ENCODE measurements at regions not wholly inside any gene's neighbourhood (a gene's known extent, or its start where the extent isn't known, plus 50 kb on each side); places are given as distances from the start of the nearest gene placed in this dataset.

DNA sequence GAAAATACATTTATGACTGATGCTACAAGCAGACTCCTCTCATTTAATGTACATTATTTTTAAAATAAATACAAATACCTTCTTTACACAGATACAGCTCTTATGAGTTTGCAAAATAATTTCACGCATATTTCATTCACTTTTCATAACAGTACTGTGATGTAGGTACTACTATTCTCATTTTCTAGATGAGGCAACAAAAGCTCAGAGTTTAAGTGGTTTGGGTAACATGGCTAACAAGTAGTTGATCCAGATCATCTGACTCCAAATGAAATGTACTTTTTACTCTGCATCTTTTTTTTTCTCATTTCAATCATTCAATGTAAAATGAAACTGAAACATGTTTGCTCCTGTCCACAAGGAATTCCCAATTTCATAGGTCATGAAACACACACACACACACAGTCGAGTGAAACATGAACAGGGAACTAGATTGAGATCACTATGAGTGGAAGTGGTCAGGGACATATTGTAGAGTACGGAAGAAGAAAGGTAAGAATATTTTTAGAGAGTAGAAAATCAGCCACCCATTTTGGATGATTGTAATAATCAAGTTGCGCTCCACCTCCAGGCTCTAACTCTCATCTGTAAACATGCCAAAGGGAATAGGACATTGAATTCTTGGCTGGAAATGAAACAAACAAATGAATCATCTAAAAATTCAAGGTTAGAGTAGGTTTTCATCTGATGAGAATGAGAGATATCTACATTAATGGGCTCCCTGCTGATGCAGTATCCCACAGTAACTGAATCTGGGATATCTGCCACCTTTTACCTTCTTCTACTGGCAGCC lies 92.4 kb downstream of the CLDN1 start:
- H2BK20ac ChIP-seq (ENCODE audit: low read depth, low read length), result peak overlapping the region; percentile 95
- TF ChIP-seq RFX5 (IDR thresholded peaks at IDR 0.05; ENCODE audit: low read depth, low read length) (no peak), NFE2L2 (IDR thresholded peaks at IDR 0.05; ENCODE audit: low read depth, low read length) (no peak), MXI1 (IDR thresholded peaks at IDR 0.05; ENCODE audit: borderline replicate concordance, low read depth, low read length) (no peak), CHD1 (IDR thresholded peaks at IDR 0.05; ENCODE audit: low read depth, low read length) (no peak), MAFK (IDR thresholded peaks at IDR 0.05; ENCODE audit: low read depth, low read length) (no peak), FOS (IDR thresholded peaks at IDR 0.05; ENCODE audit: low read depth, low read length) (no peak)
- TF ChIP-seq, protein P1, sequence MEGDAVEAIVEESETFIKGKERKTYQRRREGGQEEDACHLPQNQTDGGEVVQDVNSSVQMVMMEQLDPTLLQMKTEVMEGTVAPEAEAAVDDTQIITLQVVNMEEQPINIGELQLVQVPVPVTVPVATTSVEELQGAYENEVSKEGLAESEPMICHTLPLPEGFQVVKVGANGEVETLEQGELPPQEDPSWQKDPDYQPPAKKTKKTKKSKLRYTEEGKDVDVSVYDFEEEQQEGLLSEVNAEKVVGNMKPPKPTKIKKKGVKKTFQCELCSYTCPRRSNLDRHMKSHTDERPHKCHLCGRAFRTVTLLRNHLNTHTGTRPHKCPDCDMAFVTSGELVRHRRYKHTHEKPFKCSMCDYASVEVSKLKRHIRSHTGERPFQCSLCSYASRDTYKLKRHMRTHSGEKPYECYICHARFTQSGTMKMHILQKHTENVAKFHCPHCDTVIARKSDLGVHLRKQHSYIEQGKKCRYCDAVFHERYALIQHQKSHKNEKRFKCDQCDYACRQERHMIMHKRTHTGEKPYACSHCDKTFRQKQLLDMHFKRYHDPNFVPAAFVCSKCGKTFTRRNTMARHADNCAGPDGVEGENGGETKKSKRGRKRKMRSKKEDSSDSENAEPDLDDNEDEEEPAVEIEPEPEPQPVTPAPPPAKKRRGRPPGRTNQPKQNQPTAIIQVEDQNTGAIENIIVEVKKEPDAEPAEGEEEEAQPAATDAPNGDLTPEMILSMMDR (conservative IDR thresholded peaks at IDR 0.05; ENCODE audit: low read depth, low read length), result no peak
- TF ChIP-seq, protein P2, sequence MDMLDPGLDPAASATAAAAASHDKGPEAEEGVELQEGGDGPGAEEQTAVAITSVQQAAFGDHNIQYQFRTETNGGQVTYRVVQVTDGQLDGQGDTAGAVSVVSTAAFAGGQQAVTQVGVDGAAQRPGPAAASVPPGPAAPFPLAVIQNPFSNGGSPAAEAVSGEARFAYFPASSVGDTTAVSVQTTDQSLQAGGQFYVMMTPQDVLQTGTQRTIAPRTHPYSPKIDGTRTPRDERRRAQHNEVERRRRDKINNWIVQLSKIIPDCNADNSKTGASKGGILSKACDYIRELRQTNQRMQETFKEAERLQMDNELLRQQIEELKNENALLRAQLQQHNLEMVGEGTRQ (IDR thresholded peaks at IDR 0.05; ENCODE audit: low read depth, low read length), result no peak
- ATAC-seq (ENCODE audit: low read depth), result peak; percentile 22; the same call in 1 of the 2 replicates
- CTCF ChIA-PET, result interaction anchor here (0.6 to 2.2 kb wide), 3 partner anchors 30 to 195 kb away, joined by 3 to 7 read pairs (median 5); partner anchors contain the start of gene CLDN1
- H2BK5ac ChIP-seq (ENCODE audit: low read depth, low read length, poor library complexity, severe bottlenecking), result peak overlapping the region; percentile 70
- H3K9ac ChIP-seq (ENCODE audit: low read depth, low read length), result no peak overlapping the region
- H3K23ac ChIP-seq (ENCODE audit: low read depth, low read length), result peak overlapping the region; percentile 53; the same call in 1 of the 2 replicates
- peak; percentile 63 for DNase-seq
- no peak overlapping the region for H2AK9ac ChIP-seq (replicated peaks; ENCODE audit: low read depth, low read length, poor library complexity)
- no peaks in the 10 kb centered on the region for H3K27me3 ChIP-seq (ENCODE audit: control insufficient read depth, insufficient read depth, low read length)
- H2AK5ac ChIP-seq (ENCODE audit: low read depth, low read length), result peak overlapping the region; percentile 83
- no peaks in the 10 kb centered on the region for H4K20me1 ChIP-seq (ENCODE audit: insufficient read depth, low read length)
- intact Hi-C loops (cut with micrococcal nuclease) (loop anchor here (5.0 kb wide), 2 partner anchors 212 to 282 kb away; partner anchors contain the start of gene IL1RAP), dilution Hi-C loops (cut with HindIII; ENCODE audit: low sequenced_read_pairs, unreplicated experiment) (no loop called here), in situ Hi-C loops (cut with MboI; ENCODE audit: low sequenced_read_pairs) (no loop called here)
- peaks cover 2% of the 10 kb centered on the region; the same call in 1 of the 2 replicates for H3K4me1 ChIP-seq (ENCODE audit: control insufficient read depth, insufficient read depth, low read length)
- peak overlapping the region; percentile 85; the same call in 1 of the 2 replicates for H3K4ac ChIP-seq (ENCODE audit: low read depth, low read length)
- no CpG with 5 or more reads among the region's 4 CpGs for WGBS, 2 experiments (ENCODE audit: extremely low coverage in 2 of 2, insufficient read length in 1 of 2)
- no peak overlapping the region for H3K4me3 ChIP-seq (ENCODE audit: insufficient read depth, low read depth, low read length)
- BruUV-seq (replicated peaks), result no TSS peak
- H2BK15ac ChIP-seq (ENCODE audit: low read depth, low read length), result peak overlapping the region; percentile 70; the same call in 2 of the 3 replicates
- H3K4me2 ChIP-seq (ENCODE audit: low read depth, low read length), result peak overlapping the region; percentile 27; the same call in 1 of the 2 replicates
- POLR2A ChIA-PET (ENCODE audit: unreplicated experiment), result no interaction called here
- H2AFZ ChIP-seq (replicated peaks; ENCODE audit: low read length, poor library complexity), result no peak overlapping the region
- peak overlapping the region; percentile 53; the same call in 1 of the 2 replicates for H3K14ac ChIP-seq (replicated peaks; ENCODE audit: low read depth, low read length)
- H3K9me3 ChIP-seq (ENCODE audit: control insufficient read depth, insufficient read depth, low read length), result no peaks in the 10 kb centered on the region
- peak overlapping the region; percentile 67; the same call in 1 of the 2 replicates for H4K91ac ChIP-seq (ENCODE audit: insufficient read depth, low read depth, low read length)
- peak overlapping the region; percentile 94 for H2BK120ac ChIP-seq (ENCODE audit: low read depth, low read length)
- H3K27ac ChIP-seq (ENCODE audit: insufficient read depth, low read length), result no peak overlapping the region
- H3K79me1 ChIP-seq (ENCODE audit: low read depth in 1 of 2, low read length in 2 of 2), result no peaks in the 10 kb centered on the region
- H3K18ac ChIP-seq (ENCODE audit: low read depth, low read length), result peak overlapping the region; percentile 71; the same call in 1 of the 2 replicates
- peaks cover 3% of the 10 kb centered on the region; the same call in 1 of the 2 replicates for H3K9me1 ChIP-seq (ENCODE audit: insufficient read depth, low read length)
- H4K8ac ChIP-seq (ENCODE audit: low read depth in 2 of 2, low read length in 2 of 2), result peak overlapping the region in 1 of 2 experiments; percentile 89; a peak in 2 of 4 replicates
- H3K36me3 ChIP-seq (ENCODE audit: control insufficient read depth, insufficient read depth, low read length), result no peaks in the 10 kb centered on the region
- peak overlapping the region; percentile 45; the same call in 1 of the 2 replicates for H4K5ac ChIP-seq (ENCODE audit: low read depth, low read length)
- H3K56ac ChIP-seq (ENCODE audit: extremely low read depth, insufficient read depth, low read length), result no peak overlapping the region
